IMR-90 (cell line): ENCODE measurements at regions not wholly inside any gene's neighbourhood (a gene's known extent, or its start where the extent isn't known, plus 50 kb on each side); places are given as distances from the start of the nearest gene placed in this dataset.

Experiments used
- ATAC-seq: fragments of 200-7000 bp; cut with Tn5 transposase; 2 replicates; pipeline ENCODE4 v1.9.1; 2020; ENCODE audit warnings: low read depth, mild to moderate bottlenecking, moderate library complexity
- BruUV-seq: library from RNA; stranded (reverse); fragments of 400-500 nt; replicated peaks from 2 replicates; lab custom pipeline; 2021; lab: Mats Ljungman, UMichigan
- CTCF ChIA-PET: fragments of 300-600 bp; formaldehyde crosslinking; extraction: SDS; loops from one replicate; lab custom pipeline; 2021; ENCODE audit warnings: antibody characterized with exemption; lab: Yijun Ruan, JAX
- POLR2A ChIA-PET: fragments of 300-600 bp; sonication (Branson Sonifier 250); formaldehyde crosslinking; loops from one replicate; lab custom pipeline; 2022; ENCODE audit warnings: antibody characterized with exemption; ENCODE audit not compliant: unreplicated experiment; lab: Charles Lee
- DNase-seq: peaks from one replicate; pipeline ENCODE4 v3.0.0; 2013
- H2AFZ ChIP-seq: replicated peaks from 2 replicates; pipeline ENCODE3; 2013; ENCODE audit warnings: low read length, mild to moderate bottlenecking; ENCODE audit not compliant: poor library complexity
- H2AK5ac ChIP-seq: 2 replicates; pipeline ENCODE4 v1.6.1; 2013; ENCODE audit warnings: low read depth, low read length, inconsistent platforms
- H2AK9ac ChIP-seq: replicated peaks from 2 replicates; pipeline ENCODE3; 2013; ENCODE audit warnings: mild to moderate bottlenecking, low read depth, low read length, moderate library complexity; ENCODE audit not compliant: poor library complexity
- H2BK120ac ChIP-seq: 2 replicates; pipeline ENCODE4 v1.6.1; 2013; ENCODE audit warnings: low read depth, low read length, inconsistent platforms
- H2BK15ac ChIP-seq: 3 replicates; pipeline ENCODE4 v1.6.1; 2013; ENCODE audit warnings: low read depth, low read length, inconsistent platforms
- H2BK20ac ChIP-seq: 2 replicates; pipeline ENCODE4 v1.6.1; 2013; ENCODE audit warnings: low read depth, mild to moderate bottlenecking, inconsistent platforms, low read length, moderate library complexity
- H2BK5ac ChIP-seq: 2 replicates; pipeline ENCODE4 v1.6.1; 2013; ENCODE audit warnings: mild to moderate bottlenecking, low read depth, low read length, inconsistent platforms; ENCODE audit not compliant: poor library complexity, severe bottlenecking
- H3K14ac ChIP-seq: replicated peaks from 2 replicates; pipeline ENCODE4 v1.6.1; 2013; ENCODE audit warnings: low read depth, low read length, inconsistent platforms
- H3K18ac ChIP-seq: 2 replicates; pipeline ENCODE4 v1.6.1; 2013; ENCODE audit warnings: low read depth, low read length, control low read depth
- H3K23ac ChIP-seq: 2 replicates; pipeline ENCODE4 v1.6.1; 2013; ENCODE audit warnings: low read depth, low read length, inconsistent platforms
- H3K27ac ChIP-seq: 2 replicates; pipeline ENCODE4 v1.5.1; 2013; ENCODE audit warnings: mild to moderate bottlenecking, control low read depth, low read length; ENCODE audit not compliant: insufficient read depth
- H3K27me3 ChIP-seq: 2 replicates; pipeline ENCODE4 v1.6.1; 2013; ENCODE audit warnings: low read length; ENCODE audit not compliant: control insufficient read depth, insufficient read depth
- H3K36me3 ChIP-seq: 2 replicates; pipeline ENCODE4 v1.6.1; 2013; ENCODE audit warnings: low read length, mixed read lengths; ENCODE audit not compliant: control insufficient read depth, insufficient read depth
- H3K4ac ChIP-seq: 2 replicates; pipeline ENCODE4 v1.6.1; 2013; ENCODE audit warnings: low read depth, low read length, inconsistent platforms
- H3K4me1 ChIP-seq: 2 replicates; pipeline ENCODE4 v1.6.1; 2013; ENCODE audit warnings: low read length, mixed read lengths; ENCODE audit not compliant: control insufficient read depth, insufficient read depth
- H3K4me2 ChIP-seq: 2 replicates; pipeline ENCODE4 v1.6.1; 2013; ENCODE audit warnings: low read depth, mild to moderate bottlenecking, control low read depth, low read length, moderate library complexity
- H3K4me3 ChIP-seq: 2 replicates; pipeline ENCODE4 v1.5.1; 2013; ENCODE audit warnings: low read depth, mild to moderate bottlenecking, control low read depth, low read length, moderate library complexity; ENCODE audit not compliant: insufficient read depth
- H3K56ac ChIP-seq: 2 replicates; pipeline ENCODE4 v1.6.1; 2013; ENCODE audit warnings: low read length, inconsistent platforms; ENCODE audit not compliant: insufficient read depth; ENCODE audit errors: extremely low read depth
- H3K79me1 ChIP-seq, 2 experiments: 2 replicates each; pipeline ENCODE4 v1.6.1; 2013; ENCODE audit warnings: low read length in 2 of 2, inconsistent platforms in 1 of 2, low read depth in 1 of 2
- H3K9ac ChIP-seq: 2 replicates; pipeline ENCODE4 v1.6.1; 2013; ENCODE audit warnings: low read depth, low read length, control low read depth
- H3K9me1 ChIP-seq: 2 replicates; pipeline ENCODE4 v1.6.1; 2013; ENCODE audit warnings: low read length, inconsistent platforms; ENCODE audit not compliant: insufficient read depth
- H3K9me3 ChIP-seq: 2 replicates; pipeline ENCODE4 v1.6.1; 2013; ENCODE audit warnings: low read length; ENCODE audit not compliant: control insufficient read depth, insufficient read depth
- H4K20me1 ChIP-seq: 2 replicates; pipeline ENCODE4 v1.6.1; 2013; ENCODE audit warnings: low read length, inconsistent platforms; ENCODE audit not compliant: insufficient read depth
- H4K5ac ChIP-seq: 2 replicates; pipeline ENCODE4 v1.6.1; 2013; ENCODE audit warnings: mild to moderate bottlenecking, low read depth, low read length, control low read depth
- H4K8ac ChIP-seq, 2 experiments: 2 replicates each; pipeline ENCODE4 v1.6.1; 2013; ENCODE audit warnings: low read depth in 2 of 2, low read length in 2 of 2, control low read depth in 1 of 2, inconsistent platforms in 1 of 2
- H4K91ac ChIP-seq: 2 replicates; pipeline ENCODE4 v1.6.1; 2013; ENCODE audit warnings: low read depth, low read length, inconsistent platforms; ENCODE audit not compliant: insufficient read depth
- USF2 ChIP-seq: fragments of 150-350 bp; IDR thresholded peaks from 2 replicates; pipeline ENCODE4 v1.6.1; 2017; ENCODE audit warnings: mild to moderate bottlenecking, antibody characterized with exemption, low read length, low read depth
- WGBS, 2 experiments: methylation state at CpG; one replicate each; pipeline versions ENCODE4 v1.1.5 to v1.1.7; 2013; ENCODE audit warnings: missing lambda C conversion rate in 2 of 2; ENCODE audit not compliant: insufficient read length in 1 of 2; ENCODE audit errors: extremely low coverage in 2 of 2; 5-methylcytosine and 5-hydroxymethylcytosine counted together
- dilution Hi-C: fragments of 300-500 bp; cut with HindIII; formaldehyde crosslinking; loops from one replicate; pipeline ENCODE4 v1.14.3; 2018; ENCODE audit warnings: low sequenced_read_pairs; ENCODE audit not compliant: unreplicated experiment
- in situ Hi-C: fragments of 300-500 bp; cut with MboI; formaldehyde crosslinking; loops from 3 replicates; pipeline ENCODE4 v1.14.3; 2019; ENCODE audit warnings: low sequenced_read_pairs, inconsistent platforms, mixed read lengths
- intact Hi-C: fragments of 100-400 bp; cut with micrococcal nuclease; formaldehyde crosslinking; loops from 2 replicates; pipeline ENCODE4 v1.10.0; 2022

- in situ Hi-C loops, result no loop called here
- H3K14ac ChIP-seq, result no peak overlapping the region
- no peak overlapping the region for H3K18ac ChIP-seq
- H3K27ac ChIP-seq, result no peak overlapping the region
- no peak for DNase-seq
- no peak overlapping the region for H2BK5ac ChIP-seq
- no peak for ATAC-seq
- H3K4me3 ChIP-seq, result no peak overlapping the region
- no peak overlapping the region for H4K91ac ChIP-seq
- no peak overlapping the region for H3K4me2 ChIP-seq
- no peak overlapping the region for H2AK5ac ChIP-seq
- no peaks in the 10 kb centered on the region for H3K79me1 ChIP-seq
- intact Hi-C loops, result no loop called here
- H3K23ac ChIP-seq, result no peak overlapping the region
- H3K4me1 ChIP-seq, result no peaks in the 10 kb centered on the region
- no peak overlapping the region for H3K4ac ChIP-seq
- dilution Hi-C loops, result no loop called here
- no peak overlapping the region for H2AFZ ChIP-seq
- no peak overlapping the region for H4K5ac ChIP-seq
- no peak overlapping the region for H2BK120ac ChIP-seq
- BruUV-seq, result no TSS peak
- H3K27me3 ChIP-seq, result no peaks in the 10 kb centered on the region
- no peak overlapping the region for H2AK9ac ChIP-seq
- no peak overlapping the region for H2BK20ac ChIP-seq
- 0 out of 2 replicates have a peak, but pooled peaks cover 3% of the 10 kb centered on the region for H3K9me3 ChIP-seq
- no peaks in the 10 kb centered on the region for H4K20me1 ChIP-seq
- no peak overlapping the region for H3K9ac ChIP-seq
- H4K8ac ChIP-seq, result no peak overlapping the region
- H3K56ac ChIP-seq, result no peak overlapping the region
- ChIA-PET CTCF (no interaction called here), POLR2A (no interaction called here)
- H2BK15ac ChIP-seq, result no peak overlapping the region
- no peak for TF ChIP-seq USF2
- H3K36me3 ChIP-seq, result no peaks in the 10 kb centered on the region
- no peaks in the 10 kb centered on the region for H3K9me1 ChIP-seq
- WGBS, 2 experiments, result no CpG with 5 or more reads among the region's 1 CpG
Observed at GRCh38 chr11:39361557-39361956, 2097.9 kb downstream of the LRRC4C start.
